H7 (cell line): ENCODE measurements at regions not wholly inside any gene's neighbourhood (a gene's known extent, or its start where the extent isn't known, plus 50 kb on each side); places are given as distances from the start of the nearest gene placed in this dataset.
"Not testable (repeated sequence)": the region's sequence is repeated elsewhere in the genome, so short reads cannot be mapped to it uniquely, and the experiment has no call there.

Experiments used
- DNase-seq: peaks from one replicate; pipeline ENCODE4 v3.0.0; 2012
- H3K27me3 ChIP-seq: 2 replicates; pipeline ENCODE4 v1.6.0; 2011; ENCODE audit warnings: mild to moderate bottlenecking, low read length; ENCODE audit not compliant: control insufficient read depth, insufficient read depth
- H3K36me3 ChIP-seq: replicated peaks from 2 replicates; pipeline ENCODE4 v1.5.1; 2011; ENCODE audit warnings: low read length; ENCODE audit not compliant: control insufficient read depth, insufficient read depth
- H3K4me3 ChIP-seq: 2 replicates; pipeline ENCODE4 v1.5.1; 2011; ENCODE audit warnings: low read depth, mild to moderate bottlenecking, control low read depth, low read length, moderate library complexity; ENCODE audit not compliant: insufficient read depth

- Histone ChIP-seq H3K36me3 (no peaks in the 10 kb centered on the region), H3K27me3 (no peaks in the 10 kb centered on the region), H3K4me3 (no peak overlapping the region)
- no peak for DNase-seq
Measured at GRCh38 chr5:105057893-105058292, 1495.3 kb upstream of the NUDT12 start.

GRCh38 chr5:105057001-105057436, 1494.4 kb upstream of the NUDT12 start:
- Histone ChIP-seq H3K36me3 (no peaks in the 10 kb centered on the region), H3K4me3 (no peak overlapping the region), H3K27me3 (no peaks in the 10 kb centered on the region)
- DNase-seq = no peak

- Histone ChIP-seq H3K36me3 (no peaks in the 10 kb centered on the region), H3K4me3 (no peak overlapping the region), H3K27me3 (no peaks in the 10 kb centered on the region)
- DNase-seq = no peak
Measured at GRCh38 chr5:105054406-105054805, 1491.8 kb upstream of the NUDT12 start.

GRCh38 chr5:105042623-105043022, 1480.0 kb upstream of the NUDT12 start:
- Histone ChIP-seq H3K4me3 (no peak overlapping the region), H3K27me3 (no peaks in the 10 kb centered on the region), H3K36me3 (no peaks in the 10 kb centered on the region)

GRCh38 chr5:105036814-105037213, 1474.2 kb upstream of the NUDT12 start:
- not testable (repeated sequence) for DNase-seq, H3K4me3 ChIP-seq, H3K36me3 ChIP-seq, H3K27me3 ChIP-seq

More at GRCh38 chr5:105042623-105043022, 1480.0 kb upstream of the NUDT12 start:
- DNase-seq = no peak

- DNase-seq = no peak
- no peaks in the 10 kb centered on the region for H3K36me3 ChIP-seq
- no peak overlapping the region for H3K4me3 ChIP-seq
- no peaks in the 10 kb centered on the region for H3K27me3 ChIP-seq
Measured at GRCh38 chr5:105034401-105034763, 1471.8 kb upstream of the NUDT12 start.

GRCh38 chr5:105033637-105034400, 1471.2 kb upstream of the NUDT12 start:
- no peaks in the 10 kb centered on the region for H3K27me3 ChIP-seq
- H3K4me3 ChIP-seq = no peak overlapping the region
- no peak for DNase-seq
- H3K36me3 ChIP-seq = no peaks in the 10 kb centered on the region

- H3K36me3 ChIP-seq = no peaks in the 10 kb centered on the region
- H3K27me3 ChIP-seq = no peaks in the 10 kb centered on the region
- H3K4me3 ChIP-seq = no peak overlapping the region
- DNase-seq = no peak
Measured at GRCh38 chr5:105032917-105033316, 1470.3 kb upstream of the NUDT12 start.

GRCh38 chr5:105030153-105030552, 1467.6 kb upstream of the NUDT12 start:
- no peak for DNase-seq
- Histone ChIP-seq H3K36me3 (no peaks in the 10 kb centered on the region), H3K27me3 (no peaks in the 10 kb centered on the region), H3K4me3 (no peak overlapping the region)

GRCh38 chr5:105015098-105015497, 1452.5 kb upstream of the NUDT12 start:
- Histone ChIP-seq H3K4me3 (no peak overlapping the region), H3K27me3 (no peaks in the 10 kb centered on the region), H3K36me3 (no peaks in the 10 kb centered on the region)
- no peak for DNase-seq

- no peak overlapping the region for H3K4me3 ChIP-seq
- no peak for DNase-seq
- H3K27me3 ChIP-seq = no peaks in the 10 kb centered on the region
- H3K36me3 ChIP-seq = no peaks in the 10 kb centered on the region
Measured at GRCh38 chr5:104998572-104998971, 1436.0 kb upstream of the NUDT12 start.

- DNase-seq = no peak
- Histone ChIP-seq H3K27me3 (no peaks in the 10 kb centered on the region), H3K36me3 (no peaks in the 10 kb centered on the region), H3K4me3 (no peak overlapping the region)
Measured at GRCh38 chr5:104998169-104998568, 1435.6 kb upstream of the NUDT12 start.

GRCh38 chr5:104987074-104987473, 1424.5 kb upstream of the NUDT12 start:
- DNase-seq = no peak
- no peaks in the 10 kb centered on the region for H3K27me3 ChIP-seq

GRCh38 chr5:104977529-104977928, 1414.9 kb upstream of the NUDT12 start:
- H3K36me3 ChIP-seq = no peaks in the 10 kb centered on the region
- no peak overlapping the region for H3K4me3 ChIP-seq

More at GRCh38 chr5:104987074-104987473, 1424.5 kb upstream of the NUDT12 start:
- no peaks in the 10 kb centered on the region for H3K36me3 ChIP-seq
- no peak overlapping the region for H3K4me3 ChIP-seq

GRCh38 chr5:104967806-104968410, 1405.3 kb upstream of the NUDT12 start:
- Histone ChIP-seq H3K27me3 (no peaks in the 10 kb centered on the region), H3K36me3 (no peaks in the 10 kb centered on the region), H3K4me3 (no peak overlapping the region)
- no peak for DNase-seq

More at GRCh38 chr5:104977529-104977928, 1414.9 kb upstream of the NUDT12 start:
- no peaks in the 10 kb centered on the region for H3K27me3 ChIP-seq
- no peak for DNase-seq
